ENCODE measurements at regions not wholly inside any gene's neighbourhood (a gene's known extent, or its start where the extent isn't known, plus 50 kb on each side); places are given as distances from the start of the nearest gene placed in this dataset.
"Not testable (repeated sequence)": the region's sequence is repeated elsewhere in the genome, so short reads cannot be mapped to it uniquely, and the experiment has no call there.

- no peak for DNase-seq (ENCODE audit: low spot score)
- TF ChIP-seq CTCF (IDR thresholded peaks at IDR 0.05; ENCODE audit: extremely low read depth, missing control alignments): no peak
These were observed 213.5 kb upstream of the UBL3 start for GRCh38 chr13:30063892-30064291.

GRCh38 chr13:30061217-30061616 is 210.8 kb upstream of the UBL3 start:
- TF ChIP-seq CTCF (IDR thresholded peaks at IDR 0.05; ENCODE audit: extremely low read depth, missing control alignments): no peak
- DNase-seq (ENCODE audit: low spot score): no peak

- no peak for TF ChIP-seq CTCF (IDR thresholded peaks at IDR 0.05; ENCODE audit: extremely low read depth, missing control alignments)
- DNase-seq (ENCODE audit: low spot score): no peak
These were observed 208.0 kb upstream of the UBL3 start for GRCh38 chr13:30058429-30058828.

DNA sequence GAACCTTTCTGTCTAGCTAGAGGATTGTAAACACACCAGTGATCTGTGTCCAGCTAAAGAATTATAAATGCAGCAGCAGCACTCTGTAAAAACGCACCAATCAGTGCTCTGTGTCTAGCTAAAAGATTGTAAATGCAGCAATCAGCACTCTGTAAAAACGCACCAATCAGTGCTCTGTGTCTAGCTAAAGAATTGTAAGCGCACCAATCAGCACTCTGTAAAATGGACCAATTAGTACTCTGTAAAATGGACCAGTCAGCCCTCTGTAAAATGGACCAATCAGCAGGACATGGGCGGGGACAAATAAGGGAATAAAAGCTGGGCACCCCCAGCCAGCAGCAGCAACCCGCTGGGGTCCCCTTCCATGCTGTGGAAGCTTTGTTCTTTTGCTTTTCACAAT is 204.1 kb upstream of the UBL3 start:
- DNase-seq (ENCODE audit: low spot score): not testable (repeated sequence)

GRCh38 chr13:30053939-30054338 is 203.5 kb upstream of the UBL3 start:
- DNase-seq (ENCODE audit: low spot score): no peak

DNA sequence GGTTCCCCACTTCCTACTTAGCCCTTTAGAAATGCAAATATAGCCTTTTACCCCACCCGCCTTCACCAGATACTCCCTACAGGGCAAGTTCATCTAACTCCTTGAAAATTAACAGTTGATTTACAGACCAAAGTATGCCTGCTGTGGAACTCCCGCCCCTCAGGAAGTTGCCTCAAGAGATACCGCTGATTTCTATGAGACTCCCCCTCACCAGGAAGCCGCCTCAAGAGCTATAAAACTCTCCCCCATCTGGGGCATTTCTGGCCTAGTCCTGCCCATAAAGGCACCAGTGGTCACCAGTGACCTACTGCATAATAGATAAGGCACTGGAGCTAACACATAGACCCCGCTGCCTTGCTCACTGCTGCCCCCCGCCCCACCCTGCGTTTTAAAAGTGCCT is 201.7 kb upstream of the UBL3 start:
- TF ChIP-seq CTCF (IDR thresholded peaks at IDR 0.05; ENCODE audit: extremely low read depth, missing control alignments): no peak
- DNase-seq (ENCODE audit: low spot score): no peak

More at GRCh38 chr13:30053939-30054338, 203.5 kb upstream of the UBL3 start:
- TF ChIP-seq CTCF (IDR thresholded peaks at IDR 0.05; ENCODE audit: extremely low read depth, missing control alignments): no peak

DNA sequence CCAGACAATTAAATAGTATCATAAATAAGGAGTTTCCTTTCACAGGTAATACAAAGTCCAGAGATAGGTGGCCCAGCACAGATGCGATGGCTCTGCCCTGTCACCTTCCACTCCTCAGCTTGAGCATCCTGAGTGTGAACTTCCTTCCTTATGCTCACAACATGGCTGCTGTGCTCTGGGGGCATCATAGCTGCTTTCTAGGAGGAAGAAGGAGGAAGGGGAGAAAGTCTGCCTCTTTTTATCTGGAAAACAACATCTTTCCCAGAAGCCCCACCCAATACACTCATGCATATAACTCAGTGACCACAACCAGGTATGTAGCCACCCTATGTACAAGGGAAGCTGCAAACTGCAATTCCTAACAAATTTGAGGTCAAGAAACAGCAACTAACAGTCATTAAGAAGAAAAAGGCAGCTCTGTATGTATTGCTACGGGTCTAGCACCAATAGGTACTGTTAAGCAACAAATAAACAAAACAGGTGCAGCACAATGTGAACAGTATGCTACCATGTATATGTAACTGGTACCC is 201.2 kb upstream of the UBL3 start:
- no peak for TF ChIP-seq CTCF (IDR thresholded peaks at IDR 0.05; ENCODE audit: extremely low read depth, missing control alignments)
- DNase-seq (ENCODE audit: low spot score): no peak

- TF ChIP-seq CTCF (IDR thresholded peaks at IDR 0.05; ENCODE audit: extremely low read depth, missing control alignments): no peak
These were observed 199.3 kb upstream of the UBL3 start for GRCh38 chr13:30049692-30050091.

More at GRCh38 chr13:30049692-30050091, 199.3 kb upstream of the UBL3 start:
- DNase-seq (ENCODE audit: low spot score): no peak
